ENCODE measurements at regions not wholly inside any gene's neighbourhood (a gene's known extent, or its start where the extent isn't known, plus 50 kb on each side); places are given as distances from the start of the nearest gene placed in this dataset.

- intact Hi-C loops (cut with DNase I; ENCODE audit: low total_unique reads) (no loop called here), in situ Hi-C loops (cut with MboI; ENCODE audit: low sequenced_read_pairs in 4 of 4) (no loop called here)
- no peak for DNase-seq
- TF ChIP-seq POLR2A (IDR thresholded peaks at IDR 0.05) (no peak), CTCF (IDR thresholded peaks at IDR 0.05 in 4 of 5, conservative IDR thresholded peaks at IDR 0.05 in 1 of 5) (no peak)
- no peaks in the 10 kb centered on the region for H3K27me3 ChIP-seq
- peaks cover 0 to 3% of the 10 kb centered on the region in 2 donors for H3K4me1 ChIP-seq
- no peaks in the 10 kb centered on the region for H3K9me3 ChIP-seq
- no peak for ATAC-seq
- no peak overlapping the region for H3K4me3 ChIP-seq
- H3K27ac ChIP-seq, result no peak overlapping the region
- H3K36me3 ChIP-seq, result no peaks in the 10 kb centered on the region
Observed at GRCh38 chr5:96569332-96569731, 92.8 kb upstream of the CAST start.

GRCh38 chr5:96569770-96570169, 92.4 kb upstream of the CAST start:
- in situ Hi-C loops (cut with MboI; ENCODE audit: low sequenced_read_pairs in 4 of 4), result no loop called here
- no peak for ATAC-seq
- Histone ChIP-seq H3K27ac (no peak overlapping the region), H3K4me3 (no peak overlapping the region), H3K36me3 (no peaks in the 10 kb centered on the region), H3K27me3 (no peaks in the 10 kb centered on the region), H3K4me1 (peaks cover 0 to 3% of the 10 kb centered on the region in 2 donors), H3K9me3 (no peaks in the 10 kb centered on the region)
- intact Hi-C loops (cut with DNase I; ENCODE audit: low total_unique reads), result no loop called here
- no peak for DNase-seq
- TF ChIP-seq POLR2A (IDR thresholded peaks at IDR 0.05) (no peak), CTCF (IDR thresholded peaks at IDR 0.05 in 4 of 5, conservative IDR thresholded peaks at IDR 0.05 in 1 of 5) (no peak)

- no peaks in the 10 kb centered on the region for H3K36me3 ChIP-seq
Observed at GRCh38 chr5:96572864-96573512, 89.2 kb upstream of the CAST start.

GRCh38 chr5:96573513-96573894, 88.7 kb upstream of the CAST start:
- H3K27ac ChIP-seq, result no peak overlapping the region
- intact Hi-C loops (cut with DNase I; ENCODE audit: low total_unique reads), result no loop called here
- no peak for ATAC-seq
- no peaks in the 10 kb centered on the region for H3K36me3 ChIP-seq
- DNase-seq, result no peak
- in situ Hi-C loops (cut with MboI; ENCODE audit: low sequenced_read_pairs in 4 of 4), result no loop called here
- no peak for TF ChIP-seq POLR2A (IDR thresholded peaks at IDR 0.05)
- TF ChIP-seq CTCF (IDR thresholded peaks at IDR 0.05 in 4 of 5, conservative IDR thresholded peaks at IDR 0.05 in 1 of 5), result no peak
- H3K4me1 ChIP-seq, result no peaks in the 10 kb centered on the region
- H3K9me3 ChIP-seq, result no peaks in the 10 kb centered on the region
- no peak overlapping the region for H3K4me3 ChIP-seq
- H3K27me3 ChIP-seq, result no peaks in the 10 kb centered on the region

More at GRCh38 chr5:96572864-96573512, 89.2 kb upstream of the CAST start:
- TF ChIP-seq POLR2A (IDR thresholded peaks at IDR 0.05), result no peak
- TF ChIP-seq CTCF (IDR thresholded peaks at IDR 0.05 in 4 of 5, conservative IDR thresholded peaks at IDR 0.05 in 1 of 5), result no peak
- Histone ChIP-seq H3K27ac (no peak overlapping the region), H3K4me1 (no peaks in the 10 kb centered on the region), H3K9me3 (no peaks in the 10 kb centered on the region), H3K27me3 (no peaks in the 10 kb centered on the region), H3K4me3 (no peak overlapping the region)
- intact Hi-C loops (cut with DNase I; ENCODE audit: low total_unique reads) (no loop called here), in situ Hi-C loops (cut with MboI; ENCODE audit: low sequenced_read_pairs in 4 of 4) (no loop called here)
- DNase-seq (no peak), ATAC-seq (no peak)

- in situ Hi-C loops (cut with MboI; ENCODE audit: low sequenced_read_pairs in 4 of 4) (no loop called here), intact Hi-C loops (cut with DNase I; ENCODE audit: low total_unique reads) (no loop called here)
- Histone ChIP-seq H3K4me1 (no peaks in the 10 kb centered on the region), H3K4me3 (no peak overlapping the region), H3K9me3 (no peaks in the 10 kb centered on the region), H3K27me3 (no peaks in the 10 kb centered on the region), H3K36me3 (no peaks in the 10 kb centered on the region), H3K27ac (no peak overlapping the region)
- DNase-seq (no peak), ATAC-seq (no peak)
- no peak for TF ChIP-seq CTCF (IDR thresholded peaks at IDR 0.05 in 4 of 5, conservative IDR thresholded peaks at IDR 0.05 in 1 of 5)
- TF ChIP-seq POLR2A (IDR thresholded peaks at IDR 0.05), result no peak
Observed at GRCh38 chr5:96576876-96577275, 85.3 kb upstream of the CAST start.

Measured in gastrocnemius medialis (tissue), 4 donors.